ENCODE measurements at regions not wholly inside any gene's neighbourhood (a gene's known extent, or its start where the extent isn't known, plus 50 kb on each side); places are given as distances from the start of the nearest gene placed in this dataset.

- DNase-seq (ENCODE audit: low spot score) (no peak), FAIRE-seq (no peak)
Measured at GRCh38 chrX:40323977-40324376, 226.2 kb upstream of the BCOR start.

DNA sequence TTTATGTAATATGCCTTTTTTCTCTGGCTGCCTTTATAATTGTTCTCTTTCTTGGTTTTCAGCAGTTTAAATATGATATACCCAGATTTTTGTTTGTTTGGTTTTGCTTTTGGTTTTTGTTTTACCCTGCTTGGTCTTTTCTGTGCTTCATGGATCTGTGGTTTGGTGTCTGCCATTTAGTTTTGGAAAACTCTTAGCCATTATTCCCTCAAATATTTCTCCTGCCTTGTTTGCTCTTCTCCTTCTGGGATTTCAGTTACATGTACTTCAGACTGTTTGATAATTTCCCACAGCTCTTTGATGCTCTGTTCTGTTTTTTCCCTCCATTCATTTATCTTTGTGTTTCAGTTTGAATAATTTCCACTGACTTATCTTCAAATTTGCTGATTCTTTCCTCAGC lies 223.1 kb upstream of the BCOR start:
- DNase-seq (ENCODE audit: low spot score) (no peak), FAIRE-seq (no peak)

GRCh38 chrX:40318801-40319200 lies 221.0 kb upstream of the BCOR start:
- FAIRE-seq, result no peak
- DNase-seq (ENCODE audit: low spot score), result no peak

GRCh38 chrX:40318076-40318475 lies 220.3 kb upstream of the BCOR start:
- no peak for FAIRE-seq
- DNase-seq (ENCODE audit: low spot score), result no peak

GRCh38 chrX:40316502-40316901 lies 218.7 kb upstream of the BCOR start:
- DNase-seq (ENCODE audit: low spot score) (no peak), FAIRE-seq (no peak)

DNA sequence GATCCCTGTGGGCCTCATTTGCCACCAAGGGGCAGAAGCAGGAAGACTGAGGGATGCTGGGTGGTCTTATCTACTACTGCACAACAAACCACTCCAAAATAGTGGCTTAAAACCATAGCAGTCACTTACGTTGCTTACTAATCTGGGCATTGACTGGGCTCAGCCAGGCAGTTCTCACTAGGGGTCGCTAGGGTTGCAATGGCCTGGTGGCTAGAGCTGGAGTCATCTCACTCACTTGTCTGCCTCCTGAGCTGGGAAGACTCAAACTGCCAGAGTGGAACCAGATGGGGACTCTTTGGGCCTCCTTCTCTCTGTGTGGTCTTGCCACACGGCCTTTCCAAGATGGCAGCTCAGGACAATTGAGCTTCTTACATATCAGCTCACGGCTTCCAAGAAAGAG lies 216.3 kb upstream of the BCOR start:
- DNase-seq (ENCODE audit: low spot score), result no peak
- no peak for FAIRE-seq

GRCh38 chrX:40313269-40313668 lies 215.5 kb upstream of the BCOR start:
- DNase-seq (ENCODE audit: low spot score), result no peak
- FAIRE-seq, result no peak

DNA sequence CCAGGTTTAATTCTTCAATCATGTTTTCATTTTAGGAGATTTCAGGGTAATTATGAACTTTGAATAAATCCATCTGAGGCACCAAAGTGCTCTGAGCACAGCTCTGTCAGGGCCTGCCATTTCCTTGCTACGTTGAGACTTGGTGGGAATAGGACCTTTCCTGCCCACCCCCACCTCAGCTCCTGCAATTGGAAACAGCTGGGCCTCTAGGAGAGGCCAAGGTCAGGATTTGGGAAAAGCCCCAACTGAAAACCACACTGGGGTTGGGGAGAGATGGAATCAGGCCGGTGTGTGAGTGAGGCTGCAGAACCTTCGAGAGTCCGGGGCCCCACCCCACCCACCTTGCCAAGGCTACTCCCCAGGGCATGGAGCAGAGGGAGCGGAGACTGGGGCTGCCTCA lies 212.7 kb upstream of the BCOR start:
- FAIRE-seq, result no peak
- DNase-seq (ENCODE audit: low spot score), result no peak

- DNase-seq (ENCODE audit: low spot score) (no peak), FAIRE-seq (no peak)
Measured at GRCh38 chrX:40310016-40310415, 212.3 kb upstream of the BCOR start.

- FAIRE-seq (no peak), DNase-seq (ENCODE audit: low spot score) (no peak)
Measured at GRCh38 chrX:40307871-40308270, 210.1 kb upstream of the BCOR start.

GRCh38 chrX:40304115-40304514 lies 206.4 kb upstream of the BCOR start:
- no peak for FAIRE-seq
- DNase-seq (ENCODE audit: low spot score), result no peak

DNA sequence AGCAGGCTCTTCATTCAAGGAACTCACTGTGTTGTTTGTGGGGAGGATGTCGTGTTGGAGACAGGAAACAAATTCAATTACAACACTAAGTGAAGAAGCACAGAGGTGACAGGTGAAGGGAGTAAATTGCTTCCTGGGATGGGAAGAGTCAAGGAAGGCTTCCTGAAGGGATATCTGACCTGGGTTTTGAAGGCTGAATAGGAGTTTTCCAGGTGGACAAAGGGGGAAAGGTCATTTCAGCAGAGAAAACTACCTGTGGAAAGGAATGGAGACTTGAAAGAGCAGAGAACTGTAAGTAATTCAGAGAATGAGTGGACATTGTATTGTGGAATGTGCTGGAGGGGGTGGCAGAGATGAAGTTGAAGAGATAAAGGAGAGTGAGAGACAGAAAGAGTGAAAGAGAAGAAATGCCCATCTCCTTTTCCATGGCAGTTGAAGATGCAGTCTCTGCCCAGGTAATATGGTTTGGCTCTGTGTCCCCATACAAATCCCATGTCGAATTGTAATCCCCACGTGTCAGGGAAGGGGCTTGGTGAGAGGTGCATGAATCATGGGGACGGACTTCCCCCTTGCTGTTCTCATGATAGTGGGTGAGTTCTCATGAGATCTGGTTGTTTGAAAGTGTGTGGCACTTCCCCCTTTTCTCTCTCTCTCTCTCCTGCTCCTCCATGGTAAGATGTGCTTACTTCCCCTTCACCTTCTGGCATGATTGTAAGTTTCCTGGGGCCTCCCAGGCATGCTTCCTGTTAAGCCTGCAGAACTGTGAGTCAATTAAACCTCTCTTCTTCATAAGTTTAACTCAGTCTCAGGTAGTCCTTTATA lies 205.7 kb upstream of the BCOR start:
- FAIRE-seq, result no peak

DNA sequence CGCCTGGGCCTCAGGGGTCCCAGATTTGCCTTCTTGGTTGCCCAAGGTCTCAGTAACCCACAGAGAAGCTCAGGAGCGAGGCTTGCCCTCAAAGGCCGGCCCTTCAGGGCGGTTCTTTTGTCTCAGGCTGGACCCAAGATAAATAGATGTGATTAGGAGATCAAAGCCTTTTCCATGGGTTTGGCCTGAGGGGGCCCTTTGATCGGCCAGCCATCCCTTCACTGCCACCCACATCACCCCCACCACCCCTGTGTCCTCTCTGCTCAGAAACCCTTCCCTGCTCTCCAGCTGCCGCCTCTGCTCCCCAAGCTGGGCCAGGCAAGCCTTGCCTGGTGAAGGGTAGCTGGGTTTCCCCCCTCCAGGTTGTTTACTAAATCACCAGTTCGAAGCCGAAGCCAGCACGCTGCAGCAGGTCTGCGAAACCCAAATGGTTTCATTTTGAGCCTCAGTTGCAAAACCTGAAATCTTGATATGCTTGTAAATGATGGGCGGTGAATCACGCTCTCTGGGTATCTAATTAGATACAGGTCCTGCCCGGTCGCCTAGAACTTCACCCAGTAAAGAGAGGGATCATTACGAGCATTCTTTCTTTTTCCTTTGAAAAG lies 202.6 kb upstream of the BCOR start:
- no peak for DNase-seq (ENCODE audit: low spot score)

More for the DNA sequence above, 205.7 kb upstream of the BCOR start:
- DNase-seq (ENCODE audit: low spot score), result no peak

GRCh38 chrX:40299641-40300046 lies 201.9 kb upstream of the BCOR start:
- DNase-seq (ENCODE audit: low spot score) (no peak), FAIRE-seq (no peak)

More for the DNA sequence above, 202.6 kb upstream of the BCOR start:
- FAIRE-seq, result no peak

DNA sequence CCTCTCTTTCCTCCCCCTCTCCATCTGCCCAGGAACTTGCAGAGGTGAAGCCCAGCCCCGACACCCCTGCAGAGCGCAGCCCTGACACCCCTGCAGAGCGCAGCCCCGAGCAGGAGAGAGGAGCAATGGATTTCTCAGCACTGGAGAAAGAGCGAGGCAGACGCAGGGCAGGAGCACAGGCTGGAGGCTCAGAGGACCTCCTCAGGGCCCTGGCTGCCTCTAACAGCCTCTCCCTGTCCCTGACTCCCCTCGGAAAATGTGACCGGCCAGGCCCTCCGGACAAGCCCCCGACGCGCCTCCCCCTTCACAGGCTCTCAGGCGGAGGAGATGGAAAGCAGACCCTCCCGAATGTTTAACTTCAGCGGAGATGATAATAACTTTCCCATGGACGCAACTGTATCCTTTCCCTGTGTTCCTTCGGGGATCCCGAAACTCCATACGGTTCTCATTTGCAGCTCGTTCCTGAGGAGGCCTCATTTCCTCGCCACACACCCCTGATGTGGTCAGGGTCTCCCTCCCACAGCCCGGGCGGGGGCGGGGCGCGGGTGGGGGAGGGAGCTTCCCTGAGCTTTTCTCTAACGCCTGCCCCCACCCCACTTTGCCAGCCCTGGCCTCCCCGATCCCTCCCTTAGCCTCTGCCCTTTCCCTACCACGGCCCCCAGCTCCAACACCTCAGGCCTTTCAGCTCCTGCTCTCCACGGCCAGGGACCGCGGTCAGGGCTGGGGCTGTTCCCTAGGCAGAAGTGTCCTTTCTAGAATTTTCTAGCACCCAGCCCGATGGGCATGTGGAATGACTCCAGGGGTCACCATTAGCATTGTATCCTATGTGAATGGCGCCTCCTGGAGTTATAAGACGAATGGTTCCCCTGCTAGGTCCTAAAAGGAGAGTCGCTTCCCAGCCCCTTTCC lies 201.1 kb upstream of the BCOR start:
- FAIRE-seq, result no peak
- DNase-seq (ENCODE audit: low spot score), result no peak

- FAIRE-seq (no peak), DNase-seq (ENCODE audit: low spot score) (no peak)
Measured at GRCh38 chrX:40298069-40298468, 200.3 kb upstream of the BCOR start.

DNA sequence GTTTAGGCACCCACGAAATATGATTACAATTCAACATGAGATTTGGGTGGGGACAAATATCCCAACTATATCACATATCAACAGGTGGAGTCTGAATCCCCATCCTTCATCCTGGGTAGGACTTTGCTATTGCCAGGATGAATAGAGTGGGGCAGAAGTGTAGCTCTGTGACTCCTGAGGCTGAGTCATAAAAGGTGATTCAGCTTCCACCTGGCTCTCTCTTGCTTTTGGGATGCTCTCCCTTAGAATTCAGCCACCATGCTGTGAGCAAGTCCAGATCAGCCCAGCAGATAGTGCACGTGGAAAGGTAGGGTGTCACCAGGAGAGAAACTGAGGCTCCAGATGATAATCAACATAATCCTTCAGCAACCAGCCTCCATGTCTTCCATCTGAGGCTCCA lies 193.8 kb upstream of the BCOR start:
- DNase-seq (ENCODE audit: low spot score) (peak; percentile 11), FAIRE-seq (no peak)

DNA sequence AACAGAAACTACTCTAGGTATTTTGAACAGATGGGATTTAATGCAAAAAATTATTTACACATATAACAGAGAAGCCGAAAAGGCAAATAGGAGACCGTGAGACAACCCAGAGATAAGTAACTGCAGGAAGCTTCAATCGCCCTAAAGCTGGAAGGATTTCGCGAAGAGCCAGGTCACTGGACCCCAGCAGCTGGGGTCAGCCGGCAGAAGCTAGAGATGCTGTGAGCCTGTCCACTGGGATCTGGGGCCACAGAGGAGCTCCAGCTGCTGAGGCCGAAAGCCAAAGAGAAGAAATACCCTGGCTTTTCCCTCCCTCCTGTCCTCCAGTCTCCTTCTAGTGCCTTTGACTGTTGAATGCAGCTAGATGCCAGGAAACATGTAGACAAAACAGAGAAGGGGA lies 192.8 kb upstream of the BCOR start:
- DNase-seq (ENCODE audit: low spot score) (no peak), FAIRE-seq (no peak)

GRCh38 chrX:40285876-40286275 lies 188.1 kb upstream of the BCOR start:
- DNase-seq (ENCODE audit: low spot score), result no peak
- FAIRE-seq, result no peak

- FAIRE-seq (no peak), DNase-seq (ENCODE audit: low spot score) (no peak)
Measured at GRCh38 chrX:40284852-40285251, 187.1 kb upstream of the BCOR start.

GRCh38 chrX:40283981-40284380 lies 186.2 kb upstream of the BCOR start:
- DNase-seq (ENCODE audit: low spot score) (no peak), FAIRE-seq (no peak)

Data from urothelium cell line (cell line).